ENCODE measurements at regions not wholly inside any gene's neighbourhood (a gene's known extent, or its start where the extent isn't known, plus 50 kb on each side); places are given as distances from the start of the nearest gene placed in this dataset.

DNA sequence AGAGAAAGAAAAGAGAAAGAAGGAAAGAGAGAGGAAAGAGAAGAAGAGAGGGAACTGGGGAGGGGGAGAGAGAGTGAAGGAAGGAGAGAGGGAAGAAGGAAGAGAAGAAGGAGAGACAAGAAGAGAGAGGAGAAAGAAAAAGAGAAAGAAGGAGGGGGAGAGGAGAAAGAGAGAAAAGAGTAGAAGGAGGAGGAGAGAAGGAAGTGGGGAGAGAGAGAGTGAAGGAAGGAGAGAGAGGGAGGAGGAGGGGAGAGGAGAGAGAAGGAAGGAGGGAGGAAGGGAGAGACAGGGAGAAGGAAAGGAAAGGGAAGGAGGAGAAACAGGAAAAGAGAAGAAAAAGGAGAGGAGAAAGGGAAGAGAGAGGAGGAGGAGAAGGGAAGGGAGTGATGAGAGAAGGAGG is 208.5 kb downstream of the MAF start:
- Histone ChIP-seq H3K9ac (ENCODE audit: insufficient read depth, low read depth, low read length) (no peak overlapping the region), H3K4me3 (replicated peaks in 1 of 3; ENCODE audit: insufficient read depth in 1 of 3, low read depth in 2 of 3, low read length in 3 of 3) (no peak overlapping the region), H3K4me1 (ENCODE audit: insufficient read depth, low read length) (no peaks in the 10 kb centered on the region), H3K27me3 (ENCODE audit: control insufficient read depth in 1 of 2, insufficient read depth in 2 of 2, low read length in 2 of 2) (0 out of 5 replicates have a peak, but pooled peaks cover 0 to 4% of the 10 kb centered on the region in 2 experiments), H3K36me3 (replicated peaks in 1 of 2; ENCODE audit: control insufficient read depth in 1 of 2, insufficient read depth in 2 of 2, low read length in 2 of 2) (no peaks in the 10 kb centered on the region), H4K20me1 (ENCODE audit: insufficient read depth, low read length) (no peaks in the 10 kb centered on the region), H3K4me2 (ENCODE audit: low read depth, low read length) (no peak overlapping the region), H2AFZ (ENCODE audit: low read length) (no peak overlapping the region), H3K79me2 (ENCODE audit: insufficient read depth, low read length) (no peaks in the 10 kb centered on the region), H3K9me3 (ENCODE audit: low read length) (no peaks in the 10 kb centered on the region), H3K27ac (ENCODE audit: extremely low read length, insufficient read depth, low read length) (no peak overlapping the region)
- FAIRE-seq (no peak), ATAC-seq (no peak), DNase-seq (ENCODE audit: low spot score) (no peak)
- CTCF ChIA-PET (ENCODE audit: low intra/inter-chr PET ratio, low total read pairs): no interaction called here
- POLR2A ChIA-PET: no interaction called here
- BruUV-seq (replicated peaks): no TSS peak
- in situ Hi-C loops (cut with HindIII; ENCODE audit: extremely low pct_ligation_motif_present, low pct_unique_long_range_greater_than_20kb) (no loop called here), intact Hi-C loops (cut with micrococcal nuclease; ENCODE audit: unreplicated experiment) (no loop called here)
- TF ChIP-seq SRF (IDR thresholded peaks at IDR 0.05; ENCODE audit: low read depth, low read length) (no peak), FOXA1 (IDR thresholded peaks at IDR 0.05) (peak; percentile 38; the same call in 1 of the 2 replicates), FOXA1 (CRISPR knock-in tag; IDR thresholded peaks at IDR 0.05) (no peak), ZNF564 (CRISPR knock-in tag; IDR thresholded peaks at IDR 0.05) (no peak), PHB2 (IDR thresholded peaks at IDR 0.05; ENCODE audit: partially characterized antibody) (peak; percentile 20), ZNF274 (CRISPR knock-in tag; IDR thresholded peaks at IDR 0.05) (no peak), FOXP1 (IDR thresholded peaks at IDR 0.05) (0 out of 2 replicates have a peak, but pooled peaks have one; percentile 7), FOXP1 (CRISPR knock-in tag; IDR thresholded peaks at IDR 0.05) (no peak)
- TF ChIP-seq, protein P1, sequence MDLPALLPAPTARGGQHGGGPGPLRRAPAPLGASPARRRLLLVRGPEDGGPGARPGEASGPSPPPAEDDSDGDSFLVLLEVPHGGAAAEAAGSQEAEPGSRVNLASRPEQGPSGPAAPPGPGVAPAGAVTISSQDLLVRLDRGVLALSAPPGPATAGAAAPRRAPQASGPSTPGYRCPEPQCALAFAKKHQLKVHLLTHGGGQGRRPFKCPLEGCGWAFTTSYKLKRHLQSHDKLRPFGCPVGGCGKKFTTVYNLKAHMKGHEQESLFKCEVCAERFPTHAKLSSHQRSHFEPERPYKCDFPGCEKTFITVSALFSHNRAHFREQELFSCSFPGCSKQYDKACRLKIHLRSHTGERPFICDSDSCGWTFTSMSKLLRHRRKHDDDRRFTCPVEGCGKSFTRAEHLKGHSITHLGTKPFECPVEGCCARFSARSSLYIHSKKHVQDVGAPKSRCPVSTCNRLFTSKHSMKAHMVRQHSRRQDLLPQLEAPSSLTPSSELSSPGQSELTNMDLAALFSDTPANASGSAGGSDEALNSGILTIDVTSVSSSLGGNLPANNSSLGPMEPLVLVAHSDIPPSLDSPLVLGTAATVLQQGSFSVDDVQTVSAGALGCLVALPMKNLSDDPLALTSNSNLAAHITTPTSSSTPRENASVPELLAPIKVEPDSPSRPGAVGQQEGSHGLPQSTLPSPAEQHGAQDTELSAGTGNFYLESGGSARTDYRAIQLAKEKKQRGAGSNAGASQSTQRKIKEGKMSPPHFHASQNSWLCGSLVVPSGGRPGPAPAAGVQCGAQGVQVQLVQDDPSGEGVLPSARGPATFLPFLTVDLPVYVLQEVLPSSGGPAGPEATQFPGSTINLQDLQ (CRISPR knock-in tag; IDR thresholded peaks at IDR 0.05): no peak

DNA sequence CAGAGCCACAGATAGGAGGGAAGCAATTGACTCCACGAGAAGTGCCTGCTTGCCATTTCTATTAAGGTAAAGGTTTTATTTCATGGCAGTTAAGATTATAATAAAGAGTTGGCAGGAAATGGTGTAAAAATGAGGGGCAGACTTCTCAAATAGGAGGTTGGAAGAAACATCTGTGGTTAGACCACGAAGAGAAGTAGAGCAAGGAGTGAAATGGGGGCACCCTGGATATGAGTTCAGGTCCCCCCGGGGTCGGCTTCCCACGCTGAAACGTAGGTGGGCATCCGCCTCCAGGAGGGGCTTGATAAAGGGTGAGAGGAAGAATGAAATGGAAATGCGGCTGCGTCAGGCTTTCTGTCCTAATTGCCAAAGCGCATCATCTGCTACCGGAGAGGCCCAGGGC is 209.1 kb downstream of the MAF start:
- no peaks in the 10 kb centered on the region for H3K4me1 ChIP-seq (ENCODE audit: insufficient read depth, low read length)
- no peaks in the 10 kb centered on the region for H3K9me3 ChIP-seq (ENCODE audit: low read length)
- CTCF ChIA-PET (ENCODE audit: low intra/inter-chr PET ratio, low total read pairs): no interaction called here
- no peak for FAIRE-seq
- 0 out of 5 replicates have a peak, but pooled peaks cover 0 to 4% of the 10 kb centered on the region in 2 experiments for H3K27me3 ChIP-seq (ENCODE audit: control insufficient read depth in 1 of 2, insufficient read depth in 2 of 2, low read length in 2 of 2)
- in situ Hi-C loops (cut with HindIII; ENCODE audit: extremely low pct_ligation_motif_present, low pct_unique_long_range_greater_than_20kb): no loop called here
- H4K20me1 ChIP-seq (ENCODE audit: insufficient read depth, low read length): no peaks in the 10 kb centered on the region
- H2AFZ ChIP-seq (ENCODE audit: low read length): no peak overlapping the region
- DNase-seq (ENCODE audit: low spot score): no peak
- POLR2A ChIA-PET: no interaction called here
- 36% methylated on average over 11 of the region's 11 CpGs for WGBS (ENCODE audit: low lambda C conversion rate)
- no peaks in the 10 kb centered on the region for H3K79me2 ChIP-seq (ENCODE audit: insufficient read depth, low read length)
- H3K27ac ChIP-seq (ENCODE audit: extremely low read length, insufficient read depth, low read length): no peak overlapping the region
- no TSS peak for BruUV-seq (replicated peaks)
- no peak for TF ChIP-seq ZNF12 (CRISPR knock-in tag; IDR thresholded peaks at IDR 0.05)
- no peak overlapping the region for H3K4me3 ChIP-seq (replicated peaks in 1 of 3; ENCODE audit: insufficient read depth in 1 of 3, low read depth in 2 of 3, low read length in 3 of 3)
- no peak overlapping the region for H3K9ac ChIP-seq (ENCODE audit: insufficient read depth, low read depth, low read length)
- ATAC-seq: no peak
- intact Hi-C loops (cut with micrococcal nuclease; ENCODE audit: unreplicated experiment): no loop called here
- H3K36me3 ChIP-seq (replicated peaks in 1 of 2; ENCODE audit: control insufficient read depth in 1 of 2, insufficient read depth in 2 of 2, low read length in 2 of 2): no peaks in the 10 kb centered on the region
- H3K4me2 ChIP-seq (ENCODE audit: low read depth, low read length): no peak overlapping the region
